ENCODE measurements at regions not wholly inside any gene's neighbourhood (a gene's known extent, or its start where the extent isn't known, plus 50 kb on each side); places are given as distances from the start of the nearest gene placed in this dataset.

- DNase-seq (ENCODE audit: low read depth in 1 of 2, low spot score in 1 of 2): no peak
- in situ Hi-C loops (cut with HindIII; ENCODE audit: low pct_unique_long_range_greater_than_20kb, low sequenced_read_pairs): no loop called here
- no peak for TF ChIP-seq JUND (IDR thresholded peaks at IDR 0.05; ENCODE audit: low read depth)
Observed at GRCh38 chr5:159539678-159540077, 209.4 kb upstream of the IL12B start.

- no peak for TF ChIP-seq JUND (IDR thresholded peaks at IDR 0.05; ENCODE audit: low read depth)
- DNase-seq (ENCODE audit: low read depth in 1 of 2, low spot score in 1 of 2): no peak
- in situ Hi-C loops (cut with HindIII; ENCODE audit: low pct_unique_long_range_greater_than_20kb, low sequenced_read_pairs): no loop called here
Observed at GRCh38 chr5:159543326-159543725, 213.0 kb upstream of the IL12B start.

- TF ChIP-seq JUND (IDR thresholded peaks at IDR 0.05; ENCODE audit: low read depth): no peak
- in situ Hi-C loops (cut with HindIII; ENCODE audit: low pct_unique_long_range_greater_than_20kb, low sequenced_read_pairs): no loop called here
- no peak for DNase-seq (ENCODE audit: low read depth in 1 of 2, low spot score in 1 of 2)
Observed at GRCh38 chr5:159545156-159545555, 214.9 kb upstream of the IL12B start.

- in situ Hi-C loops (cut with HindIII; ENCODE audit: low pct_unique_long_range_greater_than_20kb, low sequenced_read_pairs): no loop called here
- no peak for DNase-seq (ENCODE audit: low read depth in 1 of 2, low spot score in 1 of 2)
- no peak for TF ChIP-seq JUND (IDR thresholded peaks at IDR 0.05; ENCODE audit: low read depth)
Observed at GRCh38 chr5:159547466-159548195, 217.3 kb upstream of the IL12B start.

GRCh38 chr5:159548517-159548916 lies 218.2 kb upstream of the IL12B start:
- DNase-seq (ENCODE audit: low read depth in 1 of 2, low spot score in 1 of 2): no peak
- in situ Hi-C loops (cut with HindIII; ENCODE audit: low pct_unique_long_range_greater_than_20kb, low sequenced_read_pairs): no loop called here
- no peak for TF ChIP-seq JUND (IDR thresholded peaks at IDR 0.05; ENCODE audit: low read depth)

- in situ Hi-C loops (cut with HindIII; ENCODE audit: low pct_unique_long_range_greater_than_20kb, low sequenced_read_pairs): no loop called here
- TF ChIP-seq JUND (IDR thresholded peaks at IDR 0.05; ENCODE audit: low read depth): no peak
- no peak for DNase-seq (ENCODE audit: low read depth in 1 of 2, low spot score in 1 of 2)
Observed at GRCh38 chr5:159549046-159549445, 218.8 kb upstream of the IL12B start.

GRCh38 chr5:159550951-159551350 lies 220.7 kb upstream of the IL12B start:
- TF ChIP-seq JUND (IDR thresholded peaks at IDR 0.05; ENCODE audit: low read depth): no peak
- DNase-seq (ENCODE audit: low read depth in 1 of 2, low spot score in 1 of 2): no peak
- in situ Hi-C loops (cut with HindIII; ENCODE audit: low pct_unique_long_range_greater_than_20kb, low sequenced_read_pairs): no loop called here

- DNase-seq (ENCODE audit: low read depth in 1 of 2, low spot score in 1 of 2): no peak
- no peak for TF ChIP-seq JUND (IDR thresholded peaks at IDR 0.05; ENCODE audit: low read depth)
- in situ Hi-C loops (cut with HindIII; ENCODE audit: low pct_unique_long_range_greater_than_20kb, low sequenced_read_pairs): no loop called here
Observed at GRCh38 chr5:159552751-159553150, 222.5 kb upstream of the IL12B start.

GRCh38 chr5:159553792-159554191 lies 223.5 kb upstream of the IL12B start:
- TF ChIP-seq JUND (IDR thresholded peaks at IDR 0.05; ENCODE audit: low read depth): no peak; the same call in 1 of the 2 replicates
- in situ Hi-C loops (cut with HindIII; ENCODE audit: low pct_unique_long_range_greater_than_20kb, low sequenced_read_pairs): no loop called here
- no peak for DNase-seq (ENCODE audit: low read depth in 1 of 2, low spot score in 1 of 2)

GRCh38 chr5:159555084-159555483 lies 224.8 kb upstream of the IL12B start:
- DNase-seq (ENCODE audit: low read depth in 1 of 2, low spot score in 1 of 2): no peak
- TF ChIP-seq JUND (IDR thresholded peaks at IDR 0.05; ENCODE audit: low read depth): no peak
- in situ Hi-C loops (cut with HindIII; ENCODE audit: low pct_unique_long_range_greater_than_20kb, low sequenced_read_pairs): no loop called here

- in situ Hi-C loops (cut with HindIII; ENCODE audit: low pct_unique_long_range_greater_than_20kb, low sequenced_read_pairs): no loop called here
- no peak for TF ChIP-seq JUND (IDR thresholded peaks at IDR 0.05; ENCODE audit: low read depth)
- no peak for DNase-seq (ENCODE audit: low read depth in 1 of 2, low spot score in 1 of 2)
Observed at GRCh38 chr5:159559337-159559736, 229.1 kb upstream of the IL12B start.

- no peak for TF ChIP-seq JUND (IDR thresholded peaks at IDR 0.05; ENCODE audit: low read depth)
- in situ Hi-C loops (cut with HindIII; ENCODE audit: low pct_unique_long_range_greater_than_20kb, low sequenced_read_pairs): no loop called here
- no peak for DNase-seq (ENCODE audit: low read depth in 1 of 2, low spot score in 1 of 2)
Observed at GRCh38 chr5:159560088-159560487, 229.8 kb upstream of the IL12B start.

- no peak for DNase-seq (ENCODE audit: low read depth in 1 of 2, low spot score in 1 of 2)
- no peak for TF ChIP-seq JUND (IDR thresholded peaks at IDR 0.05; ENCODE audit: low read depth)
- in situ Hi-C loops (cut with HindIII; ENCODE audit: low pct_unique_long_range_greater_than_20kb, low sequenced_read_pairs): no loop called here
Observed at GRCh38 chr5:159564031-159564430, 233.7 kb upstream of the IL12B start.

- in situ Hi-C loops (cut with HindIII; ENCODE audit: low pct_unique_long_range_greater_than_20kb, low sequenced_read_pairs): no loop called here
- DNase-seq (ENCODE audit: low read depth in 1 of 2, low spot score in 1 of 2): no peak
- no peak for TF ChIP-seq JUND (IDR thresholded peaks at IDR 0.05; ENCODE audit: low read depth)
Observed at GRCh38 chr5:159566832-159567231, 236.5 kb upstream of the IL12B start.
